ENCODE measurements at regions not wholly inside any gene's neighbourhood (a gene's known extent, or its start where the extent isn't known, plus 50 kb on each side); places are given as distances from the start of the nearest gene placed in this dataset.
"Not testable (repeated sequence)": the region's sequence is repeated elsewhere in the genome, so short reads cannot be mapped to it uniquely, and the experiment has no call there.

GRCh38 chr6:115540077-115540869 is 520.4 kb downstream of the FRK start:
- no peak for DNase-seq

- no peak for DNase-seq
Measured at GRCh38 chr6:115539531-115539930, 521.2 kb downstream of the FRK start.

- no peak for DNase-seq
Measured at GRCh38 chr6:115524821-115525220, 535.9 kb downstream of the FRK start.

- not testable (repeated sequence) for DNase-seq
Measured at GRCh38 chr6:115521747-115522146, 538.9 kb downstream of the FRK start.

- DNase-seq: no peak
Measured at GRCh38 chr6:115514656-115515055, 546.0 kb downstream of the FRK start.

GRCh38 chr6:115512923-115513322 is 547.8 kb downstream of the FRK start:
- DNase-seq: no peak

GRCh38 chr6:115511771-115512170 is 548.9 kb downstream of the FRK start:
- no peak for DNase-seq

GRCh38 chr6:115502432-115502831 is 558.3 kb downstream of the FRK start:
- not testable (repeated sequence) for DNase-seq

- no peak for DNase-seq
Measured at GRCh38 chr6:115495184-115495583, 565.5 kb downstream of the FRK start.

GRCh38 chr6:115487331-115487730 is 573.4 kb downstream of the FRK start:
- DNase-seq: no peak

GRCh38 chr6:115485400-115485799 is 575.3 kb downstream of the FRK start:
- no peak for DNase-seq

GRCh38 chr6:115480543-115480942 is 580.1 kb downstream of the FRK start:
- not testable (repeated sequence) for DNase-seq

GRCh38 chr6:115474443-115475041 is 586.1 kb downstream of the FRK start:
- DNase-seq: no peak

- no peak for DNase-seq
Measured at GRCh38 chr6:115468272-115469005, 592.3 kb downstream of the FRK start.

GRCh38 chr6:115467726-115468125 is 593.0 kb downstream of the FRK start:
- DNase-seq: no peak

GRCh38 chr6:115460913-115461312 is 599.8 kb downstream of the FRK start:
- no peak for DNase-seq

- no peak for DNase-seq
Measured at GRCh38 chr6:115456848-115457247, 603.8 kb downstream of the FRK start.

- no peak for DNase-seq
Measured at GRCh38 chr6:115443825-115444478, 616.7 kb downstream of the FRK start.

GRCh38 chr6:115442323-115442722 is 618.4 kb downstream of the FRK start:
- DNase-seq: no peak

GRCh38 chr6:115441651-115442050 is 619.0 kb downstream of the FRK start:
- DNase-seq: no peak

- DNase-seq: no peak
Measured at GRCh38 chr6:115415378-115415777, 645.3 kb downstream of the FRK start.

- DNase-seq: not testable (repeated sequence)
Measured at GRCh38 chr6:115414916-115415315, 645.8 kb downstream of the FRK start.

GRCh38 chr6:115411756-115412155 is 648.9 kb downstream of the FRK start:
- DNase-seq: no peak

Data from stimulated activated CD4-positive, alpha-beta T cell treated with anti-CD3 and anti-CD28 coated beads, Interleukin-2, amount 100 ng/mL, for 48 hours (primary cell).